Suprapubic skin (tissue), 4 donors: ENCODE measurements at regions not wholly inside any gene's neighbourhood (a gene's known extent, or its start where the extent isn't known, plus 50 kb on each side); places are given as distances from the start of the nearest gene placed in this dataset.

Source experiments
- DNase-seq, 2 donors: peaks; one replicate each; pipeline ENCODE4 v3.0.0-alpha.2; 2019; ENCODE audit warnings: low spot score in 2 of 2
- H3K27ac ChIP-seq: fragments of 200-600 bp; sonication (generic); one replicate; pipeline ENCODE4 v1.5.1; 2019
- H3K27me3 ChIP-seq: fragments of 200-600 bp; sonication (generic); one replicate; pipeline ENCODE4 v1.5.1; 2019
- H3K36me3 ChIP-seq: fragments of 200-600 bp; sonication (generic); one replicate; pipeline ENCODE4 v1.5.1; 2019
- H3K4me1 ChIP-seq: fragments of 200-600 bp; sonication (generic); one replicate; pipeline ENCODE4 v1.5.1; 2019
- H3K4me3 ChIP-seq: fragments of 200-600 bp; sonication (generic); one replicate; pipeline ENCODE4 v1.5.1; 2019; ENCODE audit warnings: mild to moderate bottlenecking
- H3K9me3 ChIP-seq: fragments of 200-600 bp; sonication (generic); one replicate; pipeline ENCODE4 v1.5.1; 2019
- CTCF ChIP-seq, 2 donors: fragments of 200-600 bp in 1 of 2; fragments of 450-650 bp in 1 of 2; sonication (generic) in 1 of 2; IDR thresholded peaks; one replicate each; pipeline ENCODE4 v1.5.1; 2016 to 2019; ENCODE audit warnings: antibody characterized with exemption in 2 of 2, mild to moderate bottlenecking in 1 of 2, moderate library complexity in 1 of 2
- EP300 ChIP-seq: sonication (generic); formaldehyde crosslinking; IDR thresholded peaks from one replicate; pipeline ENCODE4 v1.6.1; 2017; ENCODE audit warnings: antibody characterized with exemption
- POLR2A ChIP-seq, 2 donors: fragments of 450-650 bp; IDR thresholded peaks; one replicate each; pipeline ENCODE4 v1.6.1; 2017; ENCODE audit warnings: antibody characterized with exemption in 2 of 2, mild to moderate bottlenecking in 2 of 2, moderate library complexity in 2 of 2
- POLR2AphosphoS5 ChIP-seq, 3 donors: sonication (generic); formaldehyde crosslinking; IDR thresholded peaks; one replicate each; pipeline ENCODE4 v1.6.1; 2017; ENCODE audit warnings: antibody characterized with exemption in 3 of 3
- WGBS: methylation state at CpG from one replicate; pipeline ENCODE4 v1.1.5; 2018; 5-methylcytosine and 5-hydroxymethylcytosine counted together

GRCh38 chr17:15091825-15092224 lies 173.3 kb downstream of the PMP22 start:
- 83% methylated on average over 2 of the region's 2 CpGs for WGBS
- DNase-seq: no peak
- H3K27ac ChIP-seq: no peak overlapping the region
- no peaks in the 10 kb centered on the region for H3K36me3 ChIP-seq
- no peak overlapping the region for H3K4me3 ChIP-seq
- H3K4me1 ChIP-seq: no peaks in the 10 kb centered on the region
- TF ChIP-seq EP300 (no peak), CTCF (IDR thresholded peaks at IDR 0.05) (no peak), POLR2AphosphoS5 (IDR thresholded peaks at IDR 0.05) (no peak), POLR2A (IDR thresholded peaks at IDR 0.05) (no peak)
- no peaks in the 10 kb centered on the region for H3K9me3 ChIP-seq
- H3K27me3 ChIP-seq: no peaks in the 10 kb centered on the region

DNA sequence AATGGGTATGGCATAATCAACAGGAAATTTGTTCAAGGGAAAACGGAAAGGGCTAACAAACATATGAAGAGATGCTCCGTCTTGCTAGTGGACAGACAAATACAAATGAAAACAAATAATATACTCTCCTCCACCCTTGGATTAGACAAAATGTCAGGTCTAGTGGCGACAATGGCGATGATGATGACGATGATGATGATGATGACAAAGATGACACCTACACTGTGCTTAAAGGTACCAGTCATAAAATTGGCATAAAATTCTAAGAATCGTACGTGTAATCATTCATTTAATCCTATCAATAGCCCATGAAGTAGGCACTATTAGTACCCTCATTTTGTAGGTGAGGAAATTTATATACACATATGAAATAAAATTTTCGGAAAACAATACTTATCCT lies 174.6 kb downstream of the PMP22 start:
- 88% methylated on average over 8 of the region's 8 CpGs for WGBS
- H3K36me3 ChIP-seq: no peaks in the 10 kb centered on the region
- DNase-seq: no peak
- no peaks in the 10 kb centered on the region for H3K9me3 ChIP-seq
- no peaks in the 10 kb centered on the region for H3K27me3 ChIP-seq
- no peak overlapping the region for H3K4me3 ChIP-seq
- H3K4me1 ChIP-seq: no peaks in the 10 kb centered on the region
- no peak overlapping the region for H3K27ac ChIP-seq
- TF ChIP-seq POLR2A (IDR thresholded peaks at IDR 0.05) (no peak), POLR2AphosphoS5 (IDR thresholded peaks at IDR 0.05) (no peak), CTCF (IDR thresholded peaks at IDR 0.05) (no peak), EP300 (no peak)

- Histone ChIP-seq H3K9me3 (no peaks in the 10 kb centered on the region), H3K4me1 (no peaks in the 10 kb centered on the region), H3K27ac (no peak overlapping the region), H3K27me3 (peaks cover 5% of the 10 kb centered on the region), H3K36me3 (no peaks in the 10 kb centered on the region), H3K4me3 (no peak overlapping the region)
- no peak for TF ChIP-seq CTCF (IDR thresholded peaks at IDR 0.05)
- TF ChIP-seq POLR2AphosphoS5 (IDR thresholded peaks at IDR 0.05): no peak
- TF ChIP-seq POLR2A (IDR thresholded peaks at IDR 0.05): no peak
- 88% methylated on average over 3 of the region's 3 CpGs for WGBS
- DNase-seq: no peak
These were observed 177.2 kb downstream of the PMP22 start for GRCh38 chr17:15087946-15088345.

DNA sequence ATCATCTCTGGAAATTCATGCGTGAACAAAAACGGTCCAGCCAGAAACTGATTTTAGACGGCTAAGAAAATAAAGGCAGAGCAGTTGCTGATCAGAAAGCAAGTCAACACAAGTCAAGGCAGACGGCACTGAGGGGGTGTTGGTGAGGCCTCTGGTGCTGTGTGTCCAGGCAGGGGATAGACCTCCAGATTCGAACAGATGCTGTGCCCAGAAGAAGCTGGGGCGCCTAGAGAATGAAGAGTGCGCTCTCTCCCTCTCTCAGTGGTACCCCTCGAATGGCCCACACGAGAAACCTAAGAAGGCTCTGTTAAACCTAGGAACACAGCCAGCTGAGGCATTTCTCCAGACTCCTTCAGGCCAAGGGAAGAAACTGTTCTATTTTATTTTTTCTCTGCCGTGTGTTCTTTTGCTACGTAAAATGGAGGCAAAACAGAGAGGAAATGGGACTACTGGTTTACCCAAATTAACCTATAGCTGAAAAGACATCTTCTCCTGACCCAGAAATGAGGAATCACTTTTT lies 178.3 kb downstream of the PMP22 start:
- 57% methylated on average over 11 of the region's 11 CpGs for WGBS
- Histone ChIP-seq H3K27ac (no peak overlapping the region), H3K4me1 (no peaks in the 10 kb centered on the region), H3K27me3 (peaks cover 5% of the 10 kb centered on the region), H3K4me3 (no peak overlapping the region), H3K9me3 (no peaks in the 10 kb centered on the region), H3K36me3 (no peaks in the 10 kb centered on the region)
- no peak for TF ChIP-seq CTCF (IDR thresholded peaks at IDR 0.05)
- TF ChIP-seq EP300: no peak
- TF ChIP-seq POLR2AphosphoS5 (IDR thresholded peaks at IDR 0.05): no peak
- TF ChIP-seq POLR2A (IDR thresholded peaks at IDR 0.05): no peak
- no peak for DNase-seq

GRCh38 chr17:15085890-15086677 lies 179.0 kb downstream of the PMP22 start:
- Histone ChIP-seq H3K36me3 (no peaks in the 10 kb centered on the region), H3K27ac (no peak overlapping the region), H3K27me3 (peaks cover 5% of the 10 kb centered on the region), H3K4me1 (no peaks in the 10 kb centered on the region), H3K9me3 (no peaks in the 10 kb centered on the region), H3K4me3 (no peak overlapping the region)
- TF ChIP-seq POLR2A (IDR thresholded peaks at IDR 0.05): no peak
- TF ChIP-seq POLR2AphosphoS5 (IDR thresholded peaks at IDR 0.05): no peak
- no peak for TF ChIP-seq CTCF (IDR thresholded peaks at IDR 0.05)
- no peak for TF ChIP-seq EP300
- DNase-seq: no peak
- WGBS: 75% methylated on average over 6 of the region's 6 CpGs
